ENCODE measurements at regions not wholly inside any gene's neighbourhood (a gene's known extent, or its start where the extent isn't known, plus 50 kb on each side); places are given as distances from the start of the nearest gene placed in this dataset.

DNA sequence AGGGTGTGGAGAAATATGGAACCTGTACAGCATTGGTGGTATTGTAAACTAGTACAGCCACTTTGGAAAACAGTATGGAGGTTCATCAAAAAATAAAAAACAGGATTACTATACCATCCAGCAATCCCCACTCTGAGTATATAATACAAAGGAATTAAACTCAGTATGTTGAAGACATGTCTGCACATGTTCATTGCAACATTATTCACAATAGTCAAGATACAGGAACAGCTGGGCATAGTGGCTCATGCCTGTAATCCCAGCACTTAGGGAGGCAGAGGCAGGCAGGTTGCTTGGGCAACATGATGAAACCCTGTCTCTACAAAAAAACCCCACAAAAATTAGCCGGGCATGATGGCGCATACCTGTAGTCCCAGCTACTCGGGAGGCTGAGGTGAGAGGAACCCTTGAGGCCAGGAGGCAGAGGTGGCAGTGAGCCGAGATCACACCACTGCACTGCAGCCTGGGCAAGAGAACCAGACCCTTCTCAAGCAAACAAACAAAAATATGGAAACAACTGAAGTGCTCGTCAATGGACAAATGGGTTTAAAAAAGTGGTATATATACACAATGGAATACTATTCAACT is 63.6 kb downstream of the TMEM174 start:
- TF ChIP-seq CTCF (IDR thresholded peaks at IDR 0.05): no peak
- DNase-seq (ENCODE audit: low spot score): no peak
- ATAC-seq (ENCODE audit: low FRiP score): no peak

DNA sequence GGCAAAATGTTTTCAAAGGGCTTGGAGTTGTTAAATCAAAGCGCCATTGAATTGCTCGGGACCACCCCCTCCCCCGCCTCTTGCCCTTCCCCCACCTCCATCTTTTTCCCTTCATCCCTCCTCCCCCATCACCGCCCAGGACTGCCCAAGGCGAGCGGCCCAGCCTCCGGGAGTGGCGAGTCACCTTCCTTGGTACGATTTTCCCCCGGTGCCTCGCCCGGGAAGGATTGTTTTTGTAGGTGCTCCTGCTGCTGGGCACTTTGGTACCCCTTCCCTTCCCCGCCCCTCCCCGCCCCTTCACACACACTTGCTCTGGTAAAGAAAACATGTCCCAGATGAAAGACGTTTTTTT is 61.2 kb downstream of the TMEM174 start:
- TF ChIP-seq CTCF (IDR thresholded peaks at IDR 0.05): no peak
- no peak for DNase-seq (ENCODE audit: low spot score)
- ATAC-seq (ENCODE audit: low FRiP score): no peak

DNA sequence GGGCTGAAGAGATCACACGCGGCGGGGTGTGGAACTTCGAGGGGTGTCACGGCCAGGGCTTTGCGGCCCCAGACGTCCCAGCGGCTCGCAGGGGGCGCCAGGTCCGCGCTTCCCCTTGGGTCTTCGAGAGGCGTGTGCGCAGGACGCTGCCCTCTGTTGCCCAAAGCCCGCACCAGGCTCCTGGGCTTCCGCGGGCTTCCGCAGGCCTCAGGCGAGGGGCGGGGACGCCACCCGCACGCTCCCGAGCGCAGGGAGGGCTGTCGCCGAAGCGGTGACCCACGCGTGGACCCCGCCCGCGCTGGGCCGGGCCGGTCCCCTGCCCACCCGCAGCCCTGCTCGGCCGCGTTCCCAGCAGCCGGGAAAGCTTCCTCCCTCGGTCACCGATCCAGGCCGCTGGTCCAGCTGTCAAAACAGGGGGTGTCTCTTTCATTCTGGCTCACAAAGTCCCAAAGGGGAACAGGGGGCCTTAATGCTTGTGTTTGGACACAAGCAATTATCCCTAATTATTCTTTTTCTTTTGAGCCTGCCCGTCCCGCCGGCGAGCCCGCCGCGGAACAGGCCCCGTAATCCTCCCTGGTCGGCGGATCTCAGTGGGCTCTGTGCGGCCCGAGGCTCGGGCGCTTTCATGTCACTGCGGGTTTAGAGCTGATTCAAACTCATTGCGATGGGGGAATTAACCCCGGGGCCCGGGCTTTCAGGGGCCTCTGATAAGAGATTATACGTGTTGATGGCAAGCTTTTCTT is 60.6 kb downstream of the TMEM174 start:
- ATAC-seq (ENCODE audit: low FRiP score) (peak; percentile 35), DNase-seq (ENCODE audit: low spot score) (no peak)

GRCh38 chr5:73233053-73233460 is 60.1 kb downstream of the TMEM174 start:
- no peak for TF ChIP-seq CTCF (IDR thresholded peaks at IDR 0.05)
- no peak for DNase-seq (ENCODE audit: low spot score)

More for the DNA sequence above, 60.6 kb downstream of the TMEM174 start:
- TF ChIP-seq CTCF (IDR thresholded peaks at IDR 0.05): no peak

DNA sequence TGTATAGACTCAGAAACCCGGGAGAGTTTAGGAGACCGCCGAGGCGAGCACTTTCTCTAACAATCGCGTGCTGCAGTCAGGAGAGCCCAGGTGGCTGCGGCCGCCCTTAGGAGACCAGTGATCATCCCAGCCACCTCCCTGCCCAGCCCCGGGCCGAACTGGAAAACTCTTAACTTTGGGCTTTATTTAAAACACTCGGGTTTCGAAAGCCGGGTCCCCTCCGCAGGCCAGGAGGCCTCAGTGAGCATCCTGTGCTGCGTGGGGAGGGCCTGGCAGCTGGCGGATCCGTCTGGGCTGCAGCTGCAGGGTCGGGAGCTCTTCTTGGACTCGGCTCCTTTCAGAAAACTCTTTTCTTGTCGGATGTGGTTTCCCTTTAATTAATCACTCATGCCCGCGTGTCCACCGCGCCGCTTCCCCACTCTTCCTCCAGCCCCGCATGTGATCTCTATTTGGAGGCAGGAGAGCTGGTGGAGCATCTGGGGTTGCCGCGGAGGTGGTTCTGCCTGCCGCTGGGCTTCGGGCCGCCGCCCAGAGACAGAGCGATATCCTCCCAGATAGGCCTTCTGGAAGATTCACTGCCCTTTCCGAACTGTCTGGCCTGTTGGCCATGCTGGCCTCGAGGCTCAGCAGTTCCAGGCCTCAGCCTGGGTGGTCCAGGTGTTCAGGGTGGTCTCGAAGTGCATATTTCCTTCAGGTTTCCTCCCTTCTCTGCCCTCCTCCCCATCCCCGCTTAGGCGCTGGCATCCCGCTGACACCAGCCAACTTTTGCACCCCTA is 59.5 kb downstream of the TMEM174 start:
- no peak for TF ChIP-seq CTCF (IDR thresholded peaks at IDR 0.05)
- no peak for ATAC-seq (ENCODE audit: low FRiP score)
- DNase-seq (ENCODE audit: low spot score): no peak

More at GRCh38 chr5:73233053-73233460, 60.1 kb downstream of the TMEM174 start:
- no peak for ATAC-seq (ENCODE audit: low FRiP score)

DNA sequence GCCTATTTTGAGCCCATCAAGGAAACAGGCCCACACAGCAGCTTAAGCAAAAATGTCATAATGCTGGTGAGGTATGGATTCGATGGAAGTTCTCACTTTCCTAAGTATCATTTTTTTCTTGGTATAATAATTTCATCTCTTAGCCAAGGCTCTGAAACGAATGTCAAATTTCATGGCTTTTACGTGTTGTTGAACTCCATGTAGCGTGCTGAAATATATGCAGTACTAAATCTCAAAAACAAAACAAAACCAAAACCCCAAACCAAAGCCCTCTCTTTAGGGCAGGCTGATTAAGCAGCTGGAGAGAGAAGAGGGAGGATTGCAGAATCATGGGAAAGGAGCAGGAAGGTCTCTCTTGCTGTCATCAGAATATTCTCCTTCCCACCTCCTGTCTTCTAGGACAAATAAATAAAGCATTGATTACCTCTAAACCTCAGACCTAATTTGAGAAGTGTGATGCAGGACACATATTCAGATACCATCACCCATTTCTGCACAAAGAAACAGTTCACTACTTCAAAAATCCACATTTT is 58.3 kb downstream of the TMEM174 start:
- DNase-seq (ENCODE audit: low spot score): no peak
- TF ChIP-seq CTCF (IDR thresholded peaks at IDR 0.05): no peak
- no peak for ATAC-seq (ENCODE audit: low FRiP score)

Data from omental fat pad (tissue), 3 donors.